ENCODE measurements at regions not wholly inside any gene's neighbourhood (a gene's known extent, or its start where the extent isn't known, plus 50 kb on each side); places are given as distances from the start of the nearest gene placed in this dataset.
A peak's percentile ranks its signal among the peaks of the same experiment; 100 is the strongest.

DNA sequence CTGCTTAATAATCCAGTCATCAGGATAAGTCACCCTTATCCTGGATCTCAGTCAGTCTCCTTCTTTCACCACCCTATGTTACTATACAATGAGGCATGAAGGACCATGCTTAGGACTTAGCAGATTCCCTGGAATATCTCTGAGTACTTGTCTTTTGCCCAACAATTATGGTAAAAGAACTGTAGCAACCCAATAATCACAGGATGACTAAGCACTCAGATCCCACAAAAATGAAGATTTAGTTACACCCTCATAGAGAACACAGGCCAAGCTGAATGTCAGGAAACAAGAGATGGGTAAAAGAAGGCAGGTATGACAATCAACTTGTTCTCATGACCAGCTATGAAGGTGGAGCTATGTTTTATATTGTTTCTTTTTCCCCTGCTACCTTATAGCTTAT is 91.4 kb downstream of the EDN1 start:
- no peak for DNase-seq

DNA sequence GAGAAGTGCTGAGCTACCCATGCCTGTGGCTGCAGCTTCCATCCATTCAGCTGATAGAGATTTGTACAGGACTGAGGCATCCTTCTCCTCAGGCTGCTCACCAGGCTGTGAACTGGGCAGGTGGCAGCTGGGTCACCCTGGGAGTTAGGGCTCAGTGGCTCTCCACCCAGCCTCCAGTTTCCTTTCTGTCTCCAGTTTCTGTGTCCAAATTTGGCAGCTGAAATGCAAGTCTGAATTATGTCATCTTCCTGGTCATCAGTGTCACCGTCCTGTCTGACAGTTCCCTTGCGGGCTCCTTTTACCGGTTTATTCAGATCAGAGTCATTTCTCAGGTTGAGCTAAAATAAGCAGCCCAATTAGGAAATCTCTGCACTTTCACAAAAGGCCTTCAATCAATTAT is 93.3 kb downstream of the EDN1 start:
- no peak for DNase-seq

DNA sequence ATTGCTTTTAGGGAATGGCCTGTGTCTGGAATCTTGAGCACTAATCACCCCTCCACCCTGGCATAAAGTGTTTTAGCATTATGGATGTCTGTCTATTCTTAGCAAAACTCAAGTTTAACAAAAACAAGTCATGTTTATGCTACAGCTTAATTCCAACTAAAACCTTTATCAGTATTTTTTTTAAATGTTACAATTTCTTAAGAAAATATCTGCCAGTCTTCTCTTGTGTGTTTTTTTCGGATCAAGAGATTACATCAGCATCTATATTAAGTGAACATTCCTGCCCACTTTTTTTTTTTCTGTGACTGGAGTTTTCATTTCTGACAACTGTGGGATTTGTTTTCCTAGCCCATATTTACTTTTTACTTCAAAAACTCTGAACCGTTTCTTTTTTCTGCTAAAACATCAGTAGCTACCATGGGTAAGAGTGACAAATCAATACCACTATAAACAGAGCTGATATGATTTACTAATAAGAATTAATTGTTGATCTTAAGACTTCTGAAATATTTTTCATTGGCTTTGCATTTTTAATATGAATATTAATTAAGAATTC is 94.3 kb downstream of the EDN1 start:
- no peak for DNase-seq

DNA sequence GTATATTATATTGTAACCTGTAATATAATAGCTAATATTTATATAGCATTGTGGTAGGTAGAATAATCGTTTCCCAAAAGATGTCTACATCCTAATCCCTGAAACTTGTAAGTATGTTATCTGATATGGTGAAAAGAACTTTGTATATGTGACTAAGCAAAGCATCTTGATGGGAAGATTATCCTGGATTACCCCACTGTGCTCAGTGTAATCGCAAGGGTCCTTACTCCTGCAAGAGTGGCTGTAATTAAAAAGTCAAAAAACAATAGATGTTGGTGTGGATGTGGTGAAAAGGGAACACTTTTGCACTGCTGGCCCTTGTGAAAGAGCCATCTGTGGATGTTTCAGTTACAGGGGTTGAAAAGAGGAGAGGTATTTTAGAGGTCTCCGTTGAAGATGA is 95.2 kb downstream of the EDN1 start:
- no peak for DNase-seq

DNA sequence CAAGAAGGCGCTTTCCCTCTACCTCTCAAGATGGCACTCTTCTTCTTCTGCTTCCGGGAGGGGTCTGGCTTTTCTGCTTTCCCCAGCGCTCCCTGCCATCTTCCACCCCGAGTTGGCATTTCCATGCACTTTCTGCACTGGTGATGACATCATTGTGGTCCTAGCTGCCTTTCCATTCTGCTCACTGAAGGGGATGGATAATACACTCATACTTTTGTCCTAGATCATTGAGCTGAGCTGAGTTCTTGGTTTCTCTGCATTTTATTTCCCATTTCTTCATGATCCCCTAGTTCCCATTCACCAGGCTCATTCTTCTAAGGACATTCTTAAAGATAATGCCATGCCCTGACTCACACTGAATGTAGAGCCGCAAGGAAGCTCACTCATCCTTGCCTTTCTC is 96.7 kb downstream of the EDN1 start:
- no peak for DNase-seq

DNA sequence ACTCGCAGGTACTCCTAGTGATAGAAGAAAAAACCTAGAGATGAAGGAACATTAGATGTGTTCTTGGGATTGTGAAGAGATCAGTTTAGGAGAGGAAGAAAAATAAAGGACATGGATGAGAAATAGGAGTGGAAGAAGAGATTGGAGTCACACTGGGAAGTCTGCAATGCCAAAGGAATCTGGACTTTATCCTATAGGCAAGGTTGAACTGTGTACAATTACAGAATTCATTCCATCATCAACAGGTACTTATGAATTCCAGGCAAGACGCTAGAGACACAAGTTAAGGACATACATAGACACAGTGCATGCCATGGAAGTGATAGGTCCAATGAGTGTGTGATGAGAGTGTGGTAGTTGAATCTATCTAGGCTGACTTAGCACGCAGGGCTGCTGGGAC is 101.3 kb downstream of the EDN1 start:
- DNase-seq, result no peak

DNA sequence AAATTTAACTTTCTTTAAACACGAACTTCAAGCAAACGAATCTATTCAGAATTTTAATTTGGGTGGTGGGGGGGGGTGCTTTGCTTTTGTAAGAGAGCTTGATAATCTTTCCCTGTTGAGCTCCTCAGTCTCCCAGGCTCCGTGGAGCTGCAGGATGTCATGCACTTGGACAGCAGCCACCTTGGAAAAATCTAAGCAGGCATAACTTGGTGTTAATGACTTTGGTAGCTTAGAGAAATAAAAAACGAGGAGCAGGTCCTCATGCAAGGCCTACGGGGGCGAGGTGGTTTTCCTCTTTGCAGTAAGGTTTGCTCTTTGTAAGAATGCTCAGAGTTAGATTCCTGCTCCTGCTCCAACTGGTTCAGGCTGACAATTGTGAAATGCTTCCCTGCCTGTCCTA is 102.3 kb downstream of the EDN1 start:
- peak in 1 of 58 donors; percentile 1 for DNase-seq

DNA sequence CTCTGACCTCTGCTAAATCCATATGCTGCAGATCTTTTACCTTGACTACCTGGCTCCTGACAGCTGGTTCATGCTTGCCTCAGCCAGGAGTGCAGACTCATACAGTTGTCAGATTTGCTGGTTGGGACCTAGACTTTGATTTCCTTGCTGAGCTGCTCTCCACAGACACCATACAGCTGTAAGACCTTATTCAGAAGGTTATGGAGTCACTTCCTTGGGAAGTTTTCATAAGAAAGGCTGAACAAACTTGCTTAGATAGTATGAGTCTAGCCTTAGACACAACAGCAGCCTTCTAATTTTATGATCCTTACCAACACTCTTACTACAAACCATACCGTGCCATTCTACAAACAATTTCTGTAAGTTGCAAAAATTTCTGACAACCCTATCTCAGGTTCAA is 102.9 kb downstream of the EDN1 start:
- no peak for DNase-seq

DNA sequence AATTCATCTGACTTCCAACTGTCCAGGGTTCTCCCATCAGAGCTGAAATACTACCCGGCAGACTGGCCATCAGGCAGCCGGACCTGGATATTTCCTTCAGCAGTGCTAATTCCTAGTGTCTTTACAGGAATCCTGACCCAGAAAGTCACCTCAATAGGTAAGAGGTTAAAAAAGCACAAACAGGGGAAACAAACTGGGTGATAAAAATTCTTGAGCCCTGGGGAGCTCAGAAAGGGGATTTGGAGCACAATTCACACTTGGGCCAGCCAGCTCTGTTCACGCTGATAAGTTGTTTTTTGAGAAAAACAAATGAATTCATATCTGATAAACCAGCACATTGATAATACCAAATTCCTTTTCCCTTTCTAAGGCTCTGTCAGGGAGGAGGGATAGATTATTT is 104.0 kb downstream of the EDN1 start:
- no peak for DNase-seq

DNA sequence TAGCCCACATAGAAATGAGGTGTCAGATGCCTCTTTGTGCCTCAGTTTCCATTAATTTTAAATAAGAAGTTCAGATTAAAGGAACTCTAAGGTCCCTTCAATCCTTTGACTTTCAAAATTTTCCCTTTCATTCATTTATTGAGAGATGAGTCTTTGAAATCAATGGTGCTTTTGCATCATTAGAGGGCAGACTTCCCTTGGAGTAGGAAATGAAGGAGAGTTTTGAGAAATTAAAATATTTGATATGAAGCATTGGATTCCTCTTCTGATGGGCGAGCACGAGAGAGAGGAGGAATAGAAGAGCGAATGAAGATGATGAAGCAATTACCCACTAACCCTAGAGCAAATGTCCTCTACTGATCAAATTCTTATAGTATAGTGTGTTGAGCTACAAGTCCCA is 105.7 kb downstream of the EDN1 start:
- DNase-seq, result no peak

DNA sequence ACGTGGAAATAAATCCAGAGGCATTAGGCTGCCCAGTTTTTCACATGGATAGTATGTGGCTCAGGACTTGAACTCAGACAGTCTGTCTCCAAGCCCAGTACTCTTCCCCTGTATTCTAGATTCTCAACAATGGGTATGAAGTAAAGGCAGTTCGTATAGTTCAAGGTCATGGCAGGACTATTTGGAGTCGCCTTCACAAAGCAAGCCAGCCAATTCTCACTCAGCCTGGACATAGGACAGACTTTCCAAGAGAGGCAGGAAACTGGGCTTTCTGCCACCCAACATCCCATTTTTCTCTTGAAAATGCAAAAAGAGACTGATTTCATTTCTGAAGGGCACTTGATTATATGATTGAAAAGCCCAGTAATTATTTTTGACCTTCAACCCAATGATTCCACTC is 111.0 kb downstream of the EDN1 start:
- peak in 1 of 58 donors; percentile 4 for DNase-seq

DNA sequence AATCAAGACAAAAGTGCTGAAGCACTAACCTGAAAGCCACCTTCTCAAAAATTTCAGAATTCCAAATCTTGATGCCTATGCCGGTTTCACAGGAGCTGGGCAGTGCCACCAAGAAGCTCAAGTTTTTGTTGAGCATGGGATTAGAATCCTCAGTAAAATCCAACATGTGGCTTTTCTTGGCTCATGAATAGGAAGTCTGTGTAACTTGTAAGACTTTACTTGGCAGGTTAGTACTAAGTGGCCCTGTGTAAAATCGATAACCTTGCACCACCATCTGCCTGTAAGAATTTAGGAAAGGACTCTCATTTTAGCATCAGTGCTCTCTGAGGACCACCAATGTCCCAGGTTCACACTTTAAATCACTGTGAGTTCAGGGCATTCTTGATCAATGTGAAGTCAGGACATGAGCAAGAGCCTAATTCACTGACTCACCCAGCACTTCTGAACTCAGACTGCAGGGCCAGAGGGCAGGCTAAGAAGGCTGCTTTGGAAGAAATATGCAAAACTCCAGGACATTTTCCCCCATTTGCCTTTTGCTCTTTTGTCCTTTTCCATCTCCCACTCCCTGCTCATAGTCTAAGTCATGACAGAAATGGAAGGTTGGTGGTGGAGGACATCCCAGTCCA is 113.2 kb downstream of the EDN1 start:
- DNase-seq, result no peak

DNA sequence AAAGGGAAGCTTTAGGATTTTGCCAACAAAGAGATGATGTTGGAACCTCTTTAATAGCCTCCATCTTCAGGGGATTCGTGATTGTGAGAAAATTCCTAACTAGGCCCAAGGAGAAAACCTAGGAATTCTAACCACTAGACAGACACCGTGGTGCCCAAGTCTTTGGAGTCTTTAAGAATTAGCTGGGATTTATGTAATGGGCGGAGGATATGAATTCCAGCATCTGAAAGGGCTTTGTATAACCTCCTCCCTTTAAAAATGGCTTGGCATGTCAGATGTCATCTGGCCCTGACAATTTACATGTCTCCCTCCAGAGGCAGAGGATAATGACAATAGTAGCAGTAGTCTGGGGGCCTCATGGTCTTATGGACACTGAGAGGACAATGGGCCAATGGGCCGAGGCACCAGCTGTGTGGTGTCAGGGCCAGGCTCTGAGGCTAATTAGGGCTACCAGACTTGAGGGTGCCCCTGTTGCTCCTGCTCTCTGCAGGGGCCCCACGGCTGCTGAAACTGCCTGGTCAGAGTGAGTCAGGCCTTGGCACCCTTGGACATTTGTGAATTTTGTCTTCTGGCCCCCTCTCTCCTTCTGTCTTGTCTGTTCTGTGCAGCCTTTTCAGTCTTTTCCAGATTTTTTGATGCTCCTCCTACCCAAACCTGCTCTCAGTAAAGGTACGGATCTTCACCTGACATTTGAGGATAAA is 113.9 kb downstream of the EDN1 start:
- no peak for DNase-seq

DNA sequence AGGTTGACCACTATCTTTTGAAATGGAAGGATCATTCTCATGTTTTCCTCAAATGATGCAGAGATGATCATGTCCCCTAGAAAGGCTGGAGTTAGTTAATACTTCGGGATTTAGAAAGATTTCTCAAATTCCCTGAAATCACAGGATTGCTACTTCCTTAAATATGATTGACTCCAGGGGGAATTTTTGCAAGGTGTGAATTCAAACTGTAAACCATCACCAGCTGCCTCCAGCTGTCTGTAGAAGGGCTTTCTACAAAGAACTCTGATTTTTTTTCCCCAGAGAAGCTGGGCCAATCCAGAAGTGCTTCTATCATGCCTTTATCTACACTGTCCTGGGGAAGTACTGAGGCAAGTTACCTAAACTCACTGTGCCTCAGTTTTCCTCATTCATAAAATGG is 114.5 kb downstream of the EDN1 start:
- no peak for DNase-seq

DNA sequence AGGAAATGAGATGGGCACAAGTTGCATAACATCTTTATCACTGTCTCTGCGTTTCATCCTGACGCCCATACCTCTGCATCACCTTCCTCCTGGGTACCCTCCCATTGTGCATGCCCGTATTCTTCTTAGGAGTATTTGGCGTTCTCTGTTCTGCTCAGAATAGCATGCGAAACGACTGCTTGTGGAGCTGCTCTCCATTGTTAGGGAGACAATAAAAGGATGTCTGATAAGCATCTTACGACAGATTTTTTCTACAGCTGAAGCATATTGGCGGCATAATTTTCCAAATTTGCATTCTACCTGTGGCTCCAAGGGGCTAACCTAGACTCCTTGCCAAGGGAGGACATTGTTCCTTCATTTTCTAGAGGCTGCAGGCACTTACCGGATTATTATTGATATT is 118.6 kb downstream of the EDN1 start:
- DNase-seq, result no peak

DNA sequence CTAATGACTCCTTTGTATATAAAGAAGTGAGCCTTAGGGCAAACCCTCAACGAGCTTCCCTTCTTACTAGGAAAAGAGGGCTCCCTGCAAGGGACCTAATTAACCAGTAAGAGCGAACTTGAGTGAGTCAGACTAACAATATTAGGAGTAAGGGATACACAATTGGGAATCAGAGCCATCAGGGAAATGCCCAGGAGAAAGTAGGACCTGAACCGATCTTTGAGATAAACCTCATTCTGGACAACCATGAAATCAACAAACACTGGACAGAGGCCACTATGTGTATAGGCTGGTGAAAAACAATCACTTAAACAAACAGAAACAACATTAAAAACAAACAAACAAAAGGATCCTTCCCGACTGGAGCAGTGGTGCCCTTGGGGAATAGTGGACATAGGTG is 120.8 kb downstream of the EDN1 start:
- no peak for DNase-seq

DNA sequence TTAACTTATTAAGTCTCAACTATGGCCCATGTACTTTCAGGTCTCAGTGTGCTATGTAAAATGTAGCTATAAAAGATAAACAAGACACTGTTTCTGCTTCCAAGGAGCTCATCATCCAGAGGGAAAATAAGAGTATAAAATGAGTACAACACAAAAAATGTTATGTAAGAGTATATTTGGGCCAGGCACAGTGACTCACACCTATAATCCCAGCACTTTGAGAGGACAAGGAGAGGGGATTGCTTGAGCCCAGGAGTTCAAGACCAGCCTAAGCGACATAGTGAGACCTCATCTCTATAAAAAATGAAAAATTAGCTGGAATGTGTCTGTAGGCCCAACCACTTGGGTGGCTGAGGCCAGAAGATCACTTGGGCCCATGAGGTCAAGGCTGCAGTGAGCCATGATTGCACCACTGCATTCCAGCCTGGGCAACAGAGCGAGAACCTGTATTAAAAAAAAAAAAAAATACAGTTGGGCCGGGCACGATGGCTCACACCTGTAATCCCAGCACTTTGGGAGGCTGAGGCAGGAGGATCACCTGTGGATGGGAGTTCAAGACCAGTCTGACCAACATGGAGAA is 124.0 kb downstream of the EDN1 start:
- no peak for DNase-seq

DNA sequence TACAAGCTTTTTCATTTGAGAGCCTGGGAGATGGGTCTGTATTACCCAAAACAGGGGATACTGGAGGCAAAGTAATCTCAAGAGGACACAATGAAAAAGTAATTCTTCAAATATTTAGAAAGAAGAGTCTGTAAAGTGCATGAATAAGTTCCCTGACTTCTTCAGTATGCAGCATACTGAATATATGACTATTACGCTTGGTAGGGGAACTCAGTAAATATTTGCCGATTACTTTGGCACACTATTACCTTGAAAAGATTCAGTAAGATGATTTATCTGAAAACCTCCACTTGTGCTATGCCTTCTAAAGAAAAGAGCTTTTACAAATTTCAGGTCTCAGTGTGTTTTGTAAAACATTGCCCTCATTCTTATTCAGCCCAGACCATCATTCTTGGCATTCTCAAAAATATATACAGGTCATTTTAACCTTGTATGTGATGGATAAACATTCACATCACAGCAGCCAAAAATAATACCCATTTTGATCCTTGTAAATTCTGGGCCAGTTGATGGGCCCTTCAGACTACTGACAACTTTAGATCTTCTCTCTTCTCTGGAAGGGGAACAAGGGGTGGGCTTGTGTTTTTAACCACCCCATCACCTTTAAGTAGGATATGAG is 125.9 kb downstream of the EDN1 start:
- DNase-seq, result no peak

DNA sequence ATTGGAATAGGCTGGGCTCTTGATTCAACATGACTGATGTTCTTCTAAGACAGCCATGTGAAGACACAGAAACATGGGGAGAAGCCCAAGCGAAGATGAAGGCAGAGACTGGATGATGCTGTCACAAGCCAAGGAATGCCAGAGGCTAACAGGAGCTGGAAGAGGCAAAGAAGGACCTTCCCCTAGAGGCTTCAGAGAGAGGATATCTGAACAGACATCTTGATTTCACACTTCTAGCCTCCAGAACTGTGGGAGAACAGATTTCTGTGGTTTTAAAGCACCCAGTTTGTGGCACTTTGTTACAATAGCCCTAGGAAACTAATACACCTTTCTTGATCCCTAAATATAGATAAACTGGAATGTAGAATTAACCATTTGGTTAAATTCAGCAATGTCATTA is 127.0 kb downstream of the EDN1 start:
- DNase-seq, result no peak

DNA sequence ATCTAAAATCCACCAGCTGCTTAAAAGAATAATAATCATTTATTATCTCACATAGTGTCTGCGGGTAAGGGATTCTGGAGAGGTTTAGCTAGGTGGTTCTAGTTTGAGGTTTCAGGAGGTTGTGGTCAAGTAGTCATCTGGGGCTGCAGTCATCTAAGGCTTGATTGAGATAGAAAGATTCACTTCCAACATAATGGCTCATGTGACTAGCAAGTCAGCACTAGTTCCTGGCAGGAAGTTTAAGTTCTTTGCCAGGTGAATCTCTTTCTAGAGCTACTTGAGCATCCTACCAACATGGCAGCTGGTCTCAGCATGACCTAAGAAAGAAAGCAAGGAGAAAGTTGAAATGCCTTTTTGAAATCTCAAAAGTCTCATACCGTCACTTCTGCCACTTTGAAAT is 128.8 kb downstream of the EDN1 start:
- DNase-seq, result no peak

DNA sequence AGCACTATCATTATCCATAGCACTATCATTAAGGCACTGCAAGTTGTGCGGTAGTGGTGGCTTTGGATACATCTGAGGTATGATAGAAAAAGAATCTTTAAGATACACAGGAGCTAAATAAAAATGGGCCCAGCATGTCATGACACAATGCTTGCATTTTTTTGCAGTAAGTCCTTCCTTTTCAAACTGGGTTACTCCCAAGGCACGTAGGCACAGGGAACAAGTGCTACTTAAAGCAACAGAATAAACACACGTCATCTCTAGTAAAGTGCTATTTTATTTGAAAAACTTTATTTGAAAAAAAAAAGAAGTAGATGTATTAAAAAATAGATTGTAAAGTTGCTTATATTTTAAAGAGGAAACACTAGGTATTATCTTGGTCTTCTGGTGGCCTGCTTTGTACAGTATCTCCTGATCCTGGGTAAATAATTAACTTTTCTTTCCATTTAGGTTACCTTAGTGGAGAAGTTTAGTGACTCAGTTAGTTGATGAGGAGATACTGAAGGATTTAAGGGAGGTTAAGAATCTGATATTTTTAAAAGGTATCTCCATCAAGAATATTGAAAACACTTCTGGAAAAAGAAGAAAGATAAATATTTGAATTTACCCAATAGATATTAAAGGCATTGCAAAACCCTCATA is 129.6 kb downstream of the EDN1 start:
- no peak for DNase-seq

DNA sequence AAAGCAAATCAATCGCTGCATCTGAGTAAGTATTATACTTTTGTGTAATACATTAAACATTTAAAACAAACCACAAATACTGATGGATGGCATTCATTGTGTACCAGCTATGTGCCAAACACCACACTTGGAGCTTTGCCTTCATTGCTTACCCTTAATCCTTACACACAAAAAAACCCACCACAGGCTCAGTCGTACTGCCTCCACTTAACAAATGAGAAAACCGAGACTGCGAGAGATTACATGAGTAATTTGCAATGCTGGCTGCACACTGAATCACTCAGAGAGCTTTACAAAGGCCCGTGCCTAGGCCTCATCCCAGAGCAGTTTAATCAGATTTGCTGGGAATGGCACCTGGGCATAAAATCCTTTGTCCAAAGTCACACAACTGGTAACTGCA is 130.5 kb downstream of the EDN1 start:
- no peak for DNase-seq
